Spleen (tissue), 11 donors: ENCODE measurements at regions not wholly inside any gene's neighbourhood (a gene's known extent, or its start where the extent isn't known, plus 50 kb on each side); places are given as distances from the start of the nearest gene placed in this dataset.

Experiments used
- DNase-seq: peaks from one replicate; pipeline ENCODE4 v3.0.0-alpha.2; 2020
- H3K27ac ChIP-seq, 8 donors: fragments of 200-600 bp; sonication (generic) in 7 of 8; 1 replicate in 4 of 8; 2 replicates in 4 of 8; pipeline versions ENCODE4 v1.5.0 to v1.8.0; 2016 to 2021; ENCODE audit warnings: inconsistent platforms in 4 of 8, mild to moderate bottlenecking in 4 of 8, moderate library complexity in 1 of 8
- H3K27me3 ChIP-seq, 7 donors: fragments of 200-600 bp; sonication (generic) in 6 of 7; replicated peaks in 1 of 7; 1 replicate in 4 of 7; 2 replicates in 3 of 7; pipeline versions ENCODE4 v1.5.0 to v1.8.0; 2016 to 2021; ENCODE audit warnings: inconsistent platforms in 3 of 7, mild to moderate bottlenecking in 1 of 7
- H3K36me3 ChIP-seq, 6 donors: fragments of 200-600 bp; sonication (generic) in 5 of 6; 1 replicate in 4 of 6; 2 replicates in 2 of 6; pipeline versions ENCODE4 v1.5.0 to v1.8.0; 2016 to 2021; ENCODE audit warnings: inconsistent platforms in 2 of 6
- H3K4me1 ChIP-seq, 6 donors: fragments of 200-600 bp; sonication (generic) in 5 of 6; 1 replicate in 3 of 6; 2 replicates in 3 of 6; pipeline versions ENCODE4 v1.5.0 to v1.8.0; 2016 to 2021; ENCODE audit warnings: inconsistent platforms in 3 of 6
- H3K4me3 ChIP-seq, 8 donors: fragments of 200-600 bp; sonication (generic) in 7 of 8; 1 replicate in 4 of 8; 2 replicates in 4 of 8; pipeline versions ENCODE4 v1.5.0 to v1.8.0; 2016 to 2021; ENCODE audit warnings: inconsistent platforms in 4 of 8, mild to moderate bottlenecking in 4 of 8, moderate library complexity in 2 of 8
- H3K9me3 ChIP-seq, 8 donors: fragments of 200-600 bp; sonication (generic) in 7 of 8; 1 replicate in 4 of 8; 2 replicates in 4 of 8; pipeline versions ENCODE4 v1.5.0 to v1.8.0; 2016 to 2021; ENCODE audit warnings: inconsistent platforms in 4 of 8
- POLR2A ChIP-seq, 3 donors: fragments of 450-650 bp; IDR thresholded peaks; one replicate each; pipeline ENCODE4 v1.5.1; 2017; ENCODE audit warnings: antibody characterized with exemption in 3 of 3, mild to moderate bottlenecking in 1 of 3
- POLR2AphosphoS5 ChIP-seq, 3 donors: sonication (generic); formaldehyde crosslinking; IDR thresholded peaks; one replicate each; pipeline ENCODE4 v1.5.1; 2017; ENCODE audit warnings: antibody characterized with exemption in 3 of 3
- WGBS, 5 donors: extraction: QIAGEN DNeasy Blood & Tissue Kit in 3 of 5; methylation state at CpG; one replicate each; pipeline versions ENCODE4 v1.1.5 to v1.1.7; 2013 to 2018; 5-methylcytosine and 5-hydroxymethylcytosine counted together
- intact Hi-C: fragments of 100-400 bp; cut with DNase I; formaldehyde crosslinking; loops from one replicate; pipeline ENCODE4 v1.15.0; 2023; ENCODE audit warnings: low total_unique reads
- TF ChIP-seq, protein P1 (sequence below), 11 experiments: fragments of 200-600 bp in 7 of 11; fragments of 450-650 bp in 4 of 11; sonication (generic) in 4 of 11; IDR thresholded peaks in 8 of 11; conservative IDR thresholded peaks in 3 of 11; 1 replicate in 7 of 11; 2 replicates in 4 of 11; pipeline versions ENCODE4 v1.4.0 to v1.8.0; 2016 to 2021; ENCODE audit warnings: antibody characterized with exemption in 11 of 11, inconsistent platforms in 4 of 11, mild to moderate bottlenecking in 1 of 11
- donor health status: healthy with polysubstance abuse.
- donor health status: DM: no; HTN: no; CAD: no; lungs with moderate emphysema.
- donor health status: DM: no; HTN: no; CAD: no.
- donor health status: Bipolar disorder and iron deficiency.
- donor health status: healthy.
- donor health status: DM: no; HTN: no; CAD: no.
- donor health status: DM: yes; HTN: yes; CAD: no.

DNA sequence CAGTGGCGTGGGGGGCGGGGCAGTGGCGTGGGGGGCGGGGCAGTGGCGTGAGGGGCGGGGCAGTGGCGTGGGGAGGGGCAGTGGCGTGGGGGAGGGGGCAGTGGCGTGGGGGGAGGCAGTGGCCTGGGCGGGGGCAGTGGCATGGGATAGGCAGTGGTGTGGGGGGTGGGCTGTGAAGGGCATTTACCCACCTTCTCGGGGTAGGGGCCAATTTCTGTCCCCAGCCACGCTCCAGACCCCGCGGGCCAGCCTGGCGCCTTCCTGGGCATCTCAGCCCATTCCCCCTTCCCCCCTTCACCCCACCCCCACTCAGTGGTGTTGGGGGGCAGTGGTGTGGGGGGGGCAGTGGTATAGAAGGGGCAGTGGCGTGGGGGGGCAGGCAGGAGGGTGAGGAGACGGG is 92.7 kb downstream of the LITAF start:
- H3K27me3 ChIP-seq = no peaks in the 10 kb centered on the region
- TF ChIP-seq, protein P1, sequence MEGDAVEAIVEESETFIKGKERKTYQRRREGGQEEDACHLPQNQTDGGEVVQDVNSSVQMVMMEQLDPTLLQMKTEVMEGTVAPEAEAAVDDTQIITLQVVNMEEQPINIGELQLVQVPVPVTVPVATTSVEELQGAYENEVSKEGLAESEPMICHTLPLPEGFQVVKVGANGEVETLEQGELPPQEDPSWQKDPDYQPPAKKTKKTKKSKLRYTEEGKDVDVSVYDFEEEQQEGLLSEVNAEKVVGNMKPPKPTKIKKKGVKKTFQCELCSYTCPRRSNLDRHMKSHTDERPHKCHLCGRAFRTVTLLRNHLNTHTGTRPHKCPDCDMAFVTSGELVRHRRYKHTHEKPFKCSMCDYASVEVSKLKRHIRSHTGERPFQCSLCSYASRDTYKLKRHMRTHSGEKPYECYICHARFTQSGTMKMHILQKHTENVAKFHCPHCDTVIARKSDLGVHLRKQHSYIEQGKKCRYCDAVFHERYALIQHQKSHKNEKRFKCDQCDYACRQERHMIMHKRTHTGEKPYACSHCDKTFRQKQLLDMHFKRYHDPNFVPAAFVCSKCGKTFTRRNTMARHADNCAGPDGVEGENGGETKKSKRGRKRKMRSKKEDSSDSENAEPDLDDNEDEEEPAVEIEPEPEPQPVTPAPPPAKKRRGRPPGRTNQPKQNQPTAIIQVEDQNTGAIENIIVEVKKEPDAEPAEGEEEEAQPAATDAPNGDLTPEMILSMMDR (IDR thresholded peaks at IDR 0.05 in 8 of 11, conservative IDR thresholded peaks at IDR 0.05 in 3 of 11) = no peak
- TF ChIP-seq POLR2A (IDR thresholded peaks at IDR 0.05) = no peak
- no peak for DNase-seq
- H3K4me1 ChIP-seq = peaks cover 0 to 46% (median 28%) of the 10 kb centered on the region in 6 donors
- peak overlapping the region in 1 of 8 donors; percentile 43 for H3K27ac ChIP-seq
- peaks cover 0 to 12% (median 7%) of the 10 kb centered on the region in 8 donors for H3K9me3 ChIP-seq
- 86 to 98% (median 89%) methylated on average over 5 to 12 of the region's 17 CpGs for WGBS, 5 donors
- no peak overlapping the region for H3K4me3 ChIP-seq
- H3K36me3 ChIP-seq = no peaks in the 10 kb centered on the region
- intact Hi-C loops = no loop called here

DNA sequence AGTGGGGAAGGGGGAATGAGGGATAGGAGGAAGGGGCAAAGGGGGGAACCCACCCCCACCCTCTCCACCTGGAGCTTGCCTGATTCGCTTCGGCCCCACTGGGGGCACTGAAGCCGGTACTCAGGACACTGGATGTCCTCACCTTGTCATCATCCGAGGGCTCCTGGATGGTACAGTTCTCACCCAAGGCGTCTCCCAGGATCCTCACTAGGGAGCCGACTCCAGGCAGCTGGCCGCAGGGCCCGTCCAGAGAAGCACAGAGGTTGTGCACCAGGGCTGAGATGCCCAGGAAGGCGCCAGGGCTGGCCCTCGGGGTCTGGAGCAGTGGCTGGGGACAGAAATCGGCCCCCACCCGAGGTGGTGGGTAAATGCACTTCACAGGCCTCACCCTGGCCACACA is 92.3 kb downstream of the LITAF start:
- Histone ChIP-seq H3K27ac (peak overlapping the region in 1 of 8 donors; percentile 43), H3K27me3 (no peaks in the 10 kb centered on the region), H3K36me3 (no peaks in the 10 kb centered on the region), H3K4me1 (peaks cover 0 to 46% (median 28%) of the 10 kb centered on the region in 6 donors), H3K9me3 (peaks cover 0 to 12% (median 7%) of the 10 kb centered on the region in 8 donors), H3K4me3 (no peak overlapping the region)
- TF ChIP-seq POLR2A (IDR thresholded peaks at IDR 0.05) (no peak), POLR2AphosphoS5 (IDR thresholded peaks at IDR 0.05) (no peak)
- TF ChIP-seq, protein P1 (IDR thresholded peaks at IDR 0.05 in 8 of 11, conservative IDR thresholded peaks at IDR 0.05 in 3 of 11) = no peak
- WGBS, 5 donors = 89 to 95% (median 93%) methylated on average over 10 to 12 of the region's 12 CpGs
- intact Hi-C loops = no loop called here
- no peak for DNase-seq

DNA sequence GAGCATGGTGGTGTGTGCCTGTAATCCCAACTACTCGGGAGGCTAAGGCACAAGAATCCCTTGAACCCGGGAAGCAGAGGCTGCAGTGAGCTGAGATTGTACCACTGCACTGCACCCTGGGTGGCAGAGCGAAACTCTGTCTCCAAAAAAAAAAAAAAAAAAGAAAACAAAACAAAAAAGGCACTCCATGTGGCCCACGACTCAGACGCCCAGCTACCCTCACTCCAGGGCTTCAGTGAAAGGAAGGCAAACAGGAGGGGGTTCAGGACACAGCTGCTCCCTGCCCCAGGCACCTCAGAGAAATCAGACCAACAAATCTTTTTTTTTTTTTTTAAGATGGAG is 91.7 kb downstream of the LITAF start:
- intact Hi-C loops = no loop called here
- DNase-seq = no peak
- H3K4me3 ChIP-seq = no peak overlapping the region
- 81 to 85% (median 82%) methylated on average over 5 of the region's 5 CpGs for WGBS, 5 donors
- H3K36me3 ChIP-seq = no peaks in the 10 kb centered on the region
- peaks cover 0 to 46% (median 28%) of the 10 kb centered on the region in 6 donors for H3K4me1 ChIP-seq
- no peak for TF ChIP-seq POLR2A (IDR thresholded peaks at IDR 0.05)
- TF ChIP-seq, protein P1 (IDR thresholded peaks at IDR 0.05 in 8 of 11, conservative IDR thresholded peaks at IDR 0.05 in 3 of 11) = no peak
- TF ChIP-seq POLR2AphosphoS5 (IDR thresholded peaks at IDR 0.05) = no peak
- H3K27me3 ChIP-seq = no peaks in the 10 kb centered on the region
- H3K27ac ChIP-seq = peak overlapping the region in 1 of 8 donors; percentile 43
- peaks cover 0 to 10% (median 7%) of the 10 kb centered on the region in 8 donors for H3K9me3 ChIP-seq
